B cell (primary cell): ENCODE measurements at regions not wholly inside any gene's neighbourhood (a gene's known extent, or its start where the extent isn't known, plus 50 kb on each side); places are given as distances from the start of the nearest gene placed in this dataset.

Experiments
- CTCF ChIP-seq: fragments of 200-600 bp; IDR thresholded peaks from one replicate; pipeline ENCODE4 v1.8.0; 2022; ENCODE audit warnings: antibody characterized with exemption, mild to moderate bottlenecking
- EZH2 ChIP-seq: IDR thresholded peaks from 2 replicates; pipeline ENCODE4 v1.6.1; 2012; ENCODE audit warnings: borderline replicate concordance, low read depth, mild to moderate bottlenecking, moderate library complexity, low read length; ENCODE audit not compliant: insufficient read depth, poor library complexity, severe bottlenecking

- TF ChIP-seq CTCF (no peak), EZH2 (no peak)
Observed at GRCh38 chr16:61131447-61131846, 904.8 kb downstream of the CDH8 start.
